ENCODE measurements at regions not wholly inside any gene's neighbourhood (a gene's known extent, or its start where the extent isn't known, plus 50 kb on each side); places are given as distances from the start of the nearest gene placed in this dataset.

DNA sequence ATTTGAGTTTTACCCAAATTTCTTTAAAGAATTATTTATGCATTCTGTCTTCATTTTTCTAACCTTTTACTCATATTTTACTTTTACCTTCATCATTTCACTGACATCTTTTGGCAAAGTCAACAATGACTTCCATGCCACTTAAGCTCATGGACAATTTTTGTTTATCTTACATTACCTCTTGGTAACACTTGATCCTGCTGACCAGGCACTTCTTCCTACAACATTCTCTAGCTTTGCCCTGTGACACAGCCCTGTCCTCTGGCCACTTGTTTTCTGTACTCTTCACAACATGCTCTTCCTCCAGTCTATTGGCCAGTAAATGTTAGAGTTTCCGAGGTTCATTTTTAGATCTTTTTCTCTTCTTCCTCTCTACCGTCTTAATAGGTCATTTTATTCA, 377.2 kb downstream of the SUCLA2 start:
- Histone ChIP-seq H3K4me1 (no peaks in the 10 kb centered on the region), H3K9me3 (peaks cover 0 to 5% (median 2%) of the 10 kb centered on the region in 4 donors), H3K27me3 (peaks cover 0 to 3% (median 0%) of the 10 kb centered on the region in 4 donors), H3K36me3 (no peaks in the 10 kb centered on the region), H3K4me3 (no peak overlapping the region), H3K27ac (replicated peaks in 1 of 4) (no peak overlapping the region)
- WGBS, result 96% methylated on average over 2 of the region's 2 CpGs
- no peak for DNase-seq (ENCODE audit: extremely low spot score)
- intact Hi-C loops (cut with DNase I), result no loop called here
- TF ChIP-seq POLR2AphosphoS5 (IDR thresholded peaks at IDR 0.05) (no peak), POLR2A (IDR thresholded peaks at IDR 0.05; ENCODE audit: low read depth) (no peak), EP300 (IDR thresholded peaks at IDR 0.05) (no peak)
- TF ChIP-seq, protein P1, sequence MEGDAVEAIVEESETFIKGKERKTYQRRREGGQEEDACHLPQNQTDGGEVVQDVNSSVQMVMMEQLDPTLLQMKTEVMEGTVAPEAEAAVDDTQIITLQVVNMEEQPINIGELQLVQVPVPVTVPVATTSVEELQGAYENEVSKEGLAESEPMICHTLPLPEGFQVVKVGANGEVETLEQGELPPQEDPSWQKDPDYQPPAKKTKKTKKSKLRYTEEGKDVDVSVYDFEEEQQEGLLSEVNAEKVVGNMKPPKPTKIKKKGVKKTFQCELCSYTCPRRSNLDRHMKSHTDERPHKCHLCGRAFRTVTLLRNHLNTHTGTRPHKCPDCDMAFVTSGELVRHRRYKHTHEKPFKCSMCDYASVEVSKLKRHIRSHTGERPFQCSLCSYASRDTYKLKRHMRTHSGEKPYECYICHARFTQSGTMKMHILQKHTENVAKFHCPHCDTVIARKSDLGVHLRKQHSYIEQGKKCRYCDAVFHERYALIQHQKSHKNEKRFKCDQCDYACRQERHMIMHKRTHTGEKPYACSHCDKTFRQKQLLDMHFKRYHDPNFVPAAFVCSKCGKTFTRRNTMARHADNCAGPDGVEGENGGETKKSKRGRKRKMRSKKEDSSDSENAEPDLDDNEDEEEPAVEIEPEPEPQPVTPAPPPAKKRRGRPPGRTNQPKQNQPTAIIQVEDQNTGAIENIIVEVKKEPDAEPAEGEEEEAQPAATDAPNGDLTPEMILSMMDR (IDR thresholded peaks at IDR 0.05), result no peak

DNA sequence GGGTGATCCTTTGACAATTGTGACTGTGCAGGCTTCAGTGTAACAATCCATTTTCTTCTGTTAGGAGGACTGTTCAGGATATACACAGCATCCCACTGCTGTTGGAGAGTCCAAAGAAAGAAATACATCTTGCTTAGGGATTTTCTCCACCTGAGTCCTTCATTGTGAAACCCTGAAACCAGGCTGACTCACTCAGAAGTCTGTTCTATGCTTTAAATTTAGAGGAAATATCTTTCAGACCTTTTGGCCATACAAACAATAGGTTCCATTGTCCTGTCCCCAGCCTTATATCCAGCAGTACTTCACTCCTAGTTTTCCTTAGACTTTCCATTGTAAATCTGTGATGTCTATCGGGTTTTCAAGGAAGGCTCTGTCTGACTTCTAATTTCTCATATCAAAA, 379.1 kb downstream of the SUCLA2 start:
- peaks cover 0 to 4% (median 0%) of the 10 kb centered on the region in 4 donors for H3K27me3 ChIP-seq
- H3K4me3 ChIP-seq, result no peak overlapping the region
- no peak for DNase-seq (ENCODE audit: extremely low spot score)
- no peaks in the 10 kb centered on the region for H3K36me3 ChIP-seq
- H3K27ac ChIP-seq (replicated peaks in 1 of 4), result no peak overlapping the region
- intact Hi-C loops (cut with DNase I), result no loop called here
- WGBS, result 63% methylated on average over 1 of the region's 1 CpG
- H3K4me1 ChIP-seq, result no peaks in the 10 kb centered on the region
- TF ChIP-seq EP300 (IDR thresholded peaks at IDR 0.05), result no peak
- TF ChIP-seq, protein P1 (IDR thresholded peaks at IDR 0.05), result no peak
- no peak for TF ChIP-seq POLR2A (IDR thresholded peaks at IDR 0.05; ENCODE audit: low read depth)
- no peak for TF ChIP-seq POLR2AphosphoS5 (IDR thresholded peaks at IDR 0.05)
- H3K9me3 ChIP-seq, result peaks cover 0 to 17% (median 6%) of the 10 kb centered on the region in 4 donors

DNA sequence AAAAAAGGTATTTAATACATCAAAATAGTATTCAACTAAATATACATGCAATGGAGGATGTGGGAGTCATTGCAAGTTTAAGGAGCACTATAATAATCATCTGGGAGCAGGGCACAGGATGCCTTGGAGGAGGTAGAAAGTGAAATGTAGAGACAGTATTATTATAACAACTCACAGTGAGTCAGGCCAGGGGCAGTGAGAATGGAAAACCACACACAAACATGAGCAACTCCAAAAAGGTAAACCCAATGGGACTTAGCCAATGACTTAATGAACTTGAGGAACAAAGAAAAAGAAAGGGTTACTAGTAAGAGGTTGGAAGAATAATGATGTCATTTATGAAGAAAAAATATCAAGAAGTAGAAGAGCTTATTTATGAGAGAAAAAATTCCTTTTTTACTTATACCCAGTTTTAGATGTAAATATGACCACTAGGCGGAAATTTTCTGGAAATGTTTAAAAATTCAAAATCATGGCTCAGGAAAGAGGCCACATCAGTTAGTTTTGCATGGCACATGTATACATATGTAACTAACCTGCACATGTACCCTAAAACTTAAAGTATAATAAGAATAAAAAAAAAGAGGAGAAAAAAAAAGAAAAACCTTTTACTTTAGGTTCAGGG, 389.3 kb downstream of the SUCLA2 start:
- TF ChIP-seq POLR2AphosphoS5 (IDR thresholded peaks at IDR 0.05) (no peak), POLR2A (IDR thresholded peaks at IDR 0.05; ENCODE audit: low read depth) (no peak), EP300 (IDR thresholded peaks at IDR 0.05) (no peak)
- TF ChIP-seq, protein P1 (IDR thresholded peaks at IDR 0.05), result no peak
- Histone ChIP-seq H3K4me3 (no peak overlapping the region), H3K27me3 (no peaks in the 10 kb centered on the region), H3K36me3 (no peaks in the 10 kb centered on the region), H3K9me3 (no peaks in the 10 kb centered on the region), H3K27ac (replicated peaks in 1 of 4) (no peak overlapping the region), H3K4me1 (no peaks in the 10 kb centered on the region)
- WGBS, result 94% methylated on average over 1 of the region's 1 CpG
- DNase-seq (ENCODE audit: extremely low spot score), result no peak
- intact Hi-C loops (cut with DNase I), result no loop called here

DNA sequence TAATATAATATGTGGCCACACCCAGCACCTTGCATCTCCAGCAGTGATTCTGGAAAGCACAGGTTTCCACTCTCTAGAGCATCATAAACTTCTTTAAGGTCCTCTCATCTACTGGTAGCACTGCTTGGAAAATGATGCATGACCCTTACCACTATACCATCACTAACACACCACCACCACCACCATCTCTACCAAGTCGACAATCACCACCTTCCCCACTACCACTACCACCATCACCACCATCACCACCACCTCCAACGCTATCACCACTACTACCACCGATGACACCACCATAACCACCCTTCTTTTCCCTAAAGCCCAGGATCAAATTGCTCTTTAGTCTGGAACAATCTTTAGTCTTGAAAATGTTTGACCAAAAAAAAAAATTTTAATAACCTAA, 390.4 kb downstream of the SUCLA2 start:
- TF ChIP-seq POLR2A (IDR thresholded peaks at IDR 0.05; ENCODE audit: low read depth), result no peak
- no peak for TF ChIP-seq POLR2AphosphoS5 (IDR thresholded peaks at IDR 0.05)
- TF ChIP-seq, protein P1 (IDR thresholded peaks at IDR 0.05), result no peak
- no peak for TF ChIP-seq EP300 (IDR thresholded peaks at IDR 0.05)
- Histone ChIP-seq H3K9me3 (no peaks in the 10 kb centered on the region), H3K27me3 (no peaks in the 10 kb centered on the region), H3K36me3 (no peaks in the 10 kb centered on the region), H3K4me3 (no peak overlapping the region), H3K27ac (replicated peaks in 1 of 4) (no peak overlapping the region), H3K4me1 (no peaks in the 10 kb centered on the region)
- no peak for DNase-seq (ENCODE audit: extremely low spot score)
- intact Hi-C loops (cut with DNase I), result no loop called here
- WGBS, result 79% methylated on average over 3 of the region's 3 CpGs

DNA sequence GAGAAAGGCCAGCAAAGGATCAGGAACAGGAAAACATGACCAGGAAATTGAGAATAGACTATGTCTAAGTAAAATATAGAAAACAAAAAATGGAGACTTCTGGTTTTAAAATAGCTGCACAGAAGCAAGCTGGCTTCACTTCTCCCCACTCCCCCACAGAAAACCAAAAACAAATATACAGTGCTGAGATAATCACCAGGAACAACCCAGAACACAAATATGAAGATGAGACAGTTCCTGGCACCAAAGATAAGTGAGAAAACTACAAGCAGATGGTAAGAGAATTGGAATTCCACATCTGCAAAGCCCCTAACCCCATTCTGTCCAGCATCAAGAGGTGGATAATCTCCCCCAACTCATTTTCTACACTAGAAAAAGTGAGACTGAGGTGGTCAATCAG, 397.7 kb downstream of the SUCLA2 start:
- Histone ChIP-seq H3K4me1 (no peaks in the 10 kb centered on the region), H3K27ac (replicated peaks in 1 of 4) (no peak overlapping the region), H3K9me3 (peaks cover 0 to 11% (median 3%) of the 10 kb centered on the region in 4 donors), H3K27me3 (no peaks in the 10 kb centered on the region), H3K36me3 (no peaks in the 10 kb centered on the region), H3K4me3 (no peak overlapping the region)
- TF ChIP-seq, protein P1 (IDR thresholded peaks at IDR 0.05), result no peak
- TF ChIP-seq POLR2A (IDR thresholded peaks at IDR 0.05; ENCODE audit: low read depth) (no peak), EP300 (IDR thresholded peaks at IDR 0.05) (no peak), POLR2AphosphoS5 (IDR thresholded peaks at IDR 0.05) (no peak)
- intact Hi-C loops (cut with DNase I), result no loop called here
- no peak for DNase-seq (ENCODE audit: extremely low spot score)

Measured in esophagus muscularis mucosa (tissue), 4 donors.